HG03558 (cell line): ENCODE measurements at regions not wholly inside any gene's neighbourhood (a gene's known extent, or its start where the extent isn't known, plus 50 kb on each side); places are given as distances from the start of the nearest gene placed in this dataset.
"Not testable (repeated sequence)": the region's sequence is repeated elsewhere in the genome, so short reads cannot be mapped to it uniquely, and the experiment has no call there.

ENCODE experiments used
- ATAC-seq: cut with Tn5 transposase; IDR thresholded peaks from one replicate; pipeline ENCODE4 v1.9.1; 2021; ENCODE audit warnings: moderate number of reproducible peaks; ENCODE audit not compliant: unreplicated experiment; ENCODE audit errors: extremely low read depth

GRCh38 chr20:12535770-12536169, 473.0 kb upstream of the SPTLC3 start:
- ATAC-seq: no peak

GRCh38 chr20:12554426-12554825, 454.3 kb upstream of the SPTLC3 start:
- ATAC-seq: no peak

- no peak for ATAC-seq
Measured at GRCh38 chr20:12555369-12555768, 453.4 kb upstream of the SPTLC3 start.

GRCh38 chr20:12555849-12556248, 452.9 kb upstream of the SPTLC3 start:
- not testable (repeated sequence) for ATAC-seq

GRCh38 chr20:12557224-12557623, 451.5 kb upstream of the SPTLC3 start:
- ATAC-seq: no peak

GRCh38 chr20:12564979-12565378, 443.8 kb upstream of the SPTLC3 start:
- ATAC-seq: no peak

GRCh38 chr20:12566596-12566995, 442.2 kb upstream of the SPTLC3 start:
- no peak for ATAC-seq

- no peak for ATAC-seq
Measured at GRCh38 chr20:12570371-12570770, 438.4 kb upstream of the SPTLC3 start.

- no peak for ATAC-seq
Measured at GRCh38 chr20:12573442-12573841, 435.3 kb upstream of the SPTLC3 start.

- no peak for ATAC-seq
Measured at GRCh38 chr20:12575352-12576095, 433.2 kb upstream of the SPTLC3 start.

GRCh38 chr20:12577213-12577612, 431.6 kb upstream of the SPTLC3 start:
- ATAC-seq: no peak

- ATAC-seq: no peak
Measured at GRCh38 chr20:12581644-12582289, 427.0 kb upstream of the SPTLC3 start.

- not testable (repeated sequence) for ATAC-seq
Measured at GRCh38 chr20:12582710-12583109, 426.1 kb upstream of the SPTLC3 start.

GRCh38 chr20:12591949-12592470, 416.8 kb upstream of the SPTLC3 start:
- no peak for ATAC-seq

GRCh38 chr20:12592756-12593155, 416.0 kb upstream of the SPTLC3 start:
- ATAC-seq: no peak

GRCh38 chr20:12593342-12593873, 415.4 kb upstream of the SPTLC3 start:
- ATAC-seq: no peak

GRCh38 chr20:12594410-12595088, 414.2 kb upstream of the SPTLC3 start:
- no peak for ATAC-seq

- ATAC-seq: no peak
Measured at GRCh38 chr20:12595841-12596240, 412.9 kb upstream of the SPTLC3 start.

- no peak for ATAC-seq
Measured at GRCh38 chr20:12596863-12597262, 411.9 kb upstream of the SPTLC3 start.

GRCh38 chr20:12597551-12597950, 411.2 kb upstream of the SPTLC3 start:
- no peak for ATAC-seq

GRCh38 chr20:12598894-12599293, 409.9 kb upstream of the SPTLC3 start:
- ATAC-seq: no peak
